ENCODE measurements at regions not wholly inside any gene's neighbourhood (a gene's known extent, or its start where the extent isn't known, plus 50 kb on each side); places are given as distances from the start of the nearest gene placed in this dataset.

DNA sequence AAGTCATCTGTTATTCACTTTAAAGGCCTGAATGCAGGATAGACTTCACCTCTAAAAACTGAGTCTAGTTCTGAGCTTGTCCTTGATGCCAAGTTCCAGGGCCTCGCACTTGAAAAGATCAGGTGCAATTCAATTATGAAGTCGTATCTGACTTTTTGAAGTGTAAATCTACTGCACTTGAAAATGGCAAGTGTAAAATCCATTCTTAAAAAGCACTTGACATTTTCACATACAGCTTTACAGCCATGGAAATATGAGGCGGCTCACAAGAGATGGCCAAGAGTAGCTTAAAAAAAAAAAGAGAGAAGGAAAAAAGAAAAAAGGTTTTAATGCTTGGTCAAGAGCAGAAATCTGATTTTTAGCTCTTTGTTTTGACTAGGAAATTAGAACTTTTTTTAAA, 172.5 kb downstream of the GXYLT1 start:
- TF ChIP-seq CTCF (IDR thresholded peaks at IDR 0.05; ENCODE audit: control insufficient read depth, insufficient read depth, low read depth, low read length, missing control alignments), result no peak
- no peak for DNase-seq (ENCODE audit: low read depth)
- no peak overlapping the region for H3K4me3 ChIP-seq (ENCODE audit: control insufficient read depth, low read depth, low read length)

DNA sequence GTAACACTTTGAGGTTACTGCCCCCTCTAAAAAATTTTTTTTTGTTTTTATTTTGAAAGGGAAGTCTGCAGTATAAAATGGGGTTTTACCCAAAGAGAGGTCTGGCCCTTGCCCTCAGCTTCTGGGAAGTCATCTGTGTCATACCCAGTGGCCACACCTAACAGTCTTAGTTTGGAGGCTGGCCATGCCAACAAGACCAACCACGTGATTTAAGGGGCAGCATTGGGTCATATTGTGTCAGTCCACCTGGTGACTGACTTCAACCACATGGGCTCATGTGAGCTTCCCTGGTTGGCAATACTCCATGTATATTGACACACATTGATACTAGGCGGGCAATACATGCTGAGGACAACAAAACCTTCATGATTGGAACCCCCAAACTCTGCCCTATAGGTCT, 173.9 kb downstream of the GXYLT1 start:
- TF ChIP-seq CTCF (IDR thresholded peaks at IDR 0.05; ENCODE audit: control insufficient read depth, insufficient read depth, low read depth, low read length, missing control alignments), result no peak
- no peak overlapping the region for H3K4me3 ChIP-seq (ENCODE audit: control insufficient read depth, low read depth, low read length)
- no peak for DNase-seq (ENCODE audit: low read depth)

DNA sequence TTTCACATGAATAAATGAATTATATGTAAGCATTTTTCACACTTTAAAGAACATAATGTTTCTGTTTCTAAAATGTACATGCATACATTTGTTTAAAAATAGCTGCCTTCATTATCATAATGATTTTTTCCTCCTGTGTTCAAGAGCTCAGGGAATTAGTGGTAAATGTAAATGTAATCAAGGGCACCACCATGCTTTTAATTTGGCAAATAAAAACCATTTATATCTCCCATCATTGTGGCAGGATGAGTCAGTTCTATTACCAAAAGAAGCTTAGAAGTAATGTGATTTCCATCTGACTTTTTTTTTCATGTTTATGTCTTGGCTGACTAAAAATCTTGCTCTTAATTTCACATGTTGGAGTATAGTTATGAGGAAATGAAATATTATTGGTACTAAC, 176.1 kb downstream of the GXYLT1 start:
- no peak for TF ChIP-seq CTCF (IDR thresholded peaks at IDR 0.05; ENCODE audit: control insufficient read depth, insufficient read depth, low read depth, low read length, missing control alignments)
- no peak overlapping the region for H3K4me3 ChIP-seq (ENCODE audit: control insufficient read depth, low read depth, low read length)
- no peak for DNase-seq (ENCODE audit: low read depth)

GRCh38 chr12:41967668-41968500, 176.8 kb downstream of the GXYLT1 start:
- DNase-seq (ENCODE audit: low read depth), result no peak

DNA sequence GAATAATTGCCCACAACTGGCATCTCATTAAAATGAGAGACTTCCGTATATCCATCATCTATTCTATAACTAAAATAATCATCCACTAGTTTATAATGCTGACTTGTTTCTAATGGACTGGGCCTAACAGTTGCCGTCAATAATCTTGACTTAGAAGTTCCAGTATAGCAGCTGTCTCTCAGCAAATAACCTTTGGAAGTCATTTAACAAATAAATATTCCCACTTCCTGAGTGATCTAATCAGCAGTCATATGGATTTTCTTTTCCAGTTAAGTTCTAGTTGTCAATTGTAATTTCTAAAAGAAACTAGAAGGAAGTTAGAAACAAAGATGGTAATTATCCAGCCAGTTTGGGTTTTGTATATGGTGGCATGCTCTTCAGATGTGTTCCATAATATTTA, 177.8 kb downstream of the GXYLT1 start:
- no peak for DNase-seq (ENCODE audit: low read depth)
- no peak overlapping the region for H3K4me3 ChIP-seq (ENCODE audit: control insufficient read depth, low read depth, low read length)
- no peak for TF ChIP-seq CTCF (IDR thresholded peaks at IDR 0.05; ENCODE audit: control insufficient read depth, insufficient read depth, low read depth, low read length, missing control alignments)

More at GRCh38 chr12:41967668-41968500, 176.8 kb downstream of the GXYLT1 start:
- no peak for TF ChIP-seq CTCF (IDR thresholded peaks at IDR 0.05; ENCODE audit: control insufficient read depth, insufficient read depth, low read depth, low read length, missing control alignments)
- no peak overlapping the region for H3K4me3 ChIP-seq (ENCODE audit: control insufficient read depth, low read depth, low read length)

DNA sequence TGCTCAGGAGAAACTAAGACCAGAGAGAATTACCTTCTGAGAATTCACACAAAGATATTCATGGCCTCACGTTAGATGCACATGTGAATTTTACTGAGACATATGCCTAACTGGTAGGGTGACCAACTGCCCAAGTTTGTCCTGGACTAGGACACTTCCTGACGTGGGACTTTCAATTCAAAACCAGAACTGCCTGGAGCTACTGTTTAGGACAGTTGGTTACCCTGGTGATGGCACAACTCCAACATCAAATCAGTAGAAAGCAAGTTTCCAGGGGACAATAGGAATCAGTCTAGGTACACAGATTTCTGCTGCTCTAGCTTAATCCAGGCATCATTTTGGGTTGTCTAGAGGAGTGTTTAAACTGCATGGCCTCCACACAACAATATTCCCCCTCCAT, 178.7 kb downstream of the GXYLT1 start:
- no peak for TF ChIP-seq CTCF (IDR thresholded peaks at IDR 0.05; ENCODE audit: control insufficient read depth, insufficient read depth, low read depth, low read length, missing control alignments)
- no peak for DNase-seq (ENCODE audit: low read depth)
- H3K4me3 ChIP-seq (ENCODE audit: control insufficient read depth, low read depth, low read length), result no peak overlapping the region
